ENCODE measurements at regions not wholly inside any gene's neighbourhood (a gene's known extent, or its start where the extent isn't known, plus 50 kb on each side); places are given as distances from the start of the nearest gene placed in this dataset.
"Not testable (repeated sequence)": the region's sequence is repeated elsewhere in the genome, so short reads cannot be mapped to it uniquely, and the experiment has no call there.

DNA sequence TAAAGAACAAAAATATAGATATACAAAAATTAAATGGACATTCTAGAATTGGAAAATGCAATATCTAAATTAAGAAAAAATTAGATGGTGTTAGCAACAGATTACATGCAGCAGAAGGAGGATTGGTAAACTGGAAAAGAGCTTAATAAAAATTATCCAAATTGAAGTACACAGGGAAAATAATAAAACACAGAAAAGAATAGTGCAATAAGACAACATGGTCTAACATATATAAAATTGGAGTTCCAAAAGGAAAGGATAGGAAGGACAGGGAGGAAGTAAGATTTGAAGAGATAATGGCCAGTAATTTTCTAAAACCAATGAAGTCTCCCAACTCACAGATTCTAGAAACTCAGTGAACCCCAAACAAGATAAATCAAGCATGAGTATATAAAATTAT, 194.5 kb downstream of the TBX18 start:
- Histone ChIP-seq H3K79me2 (ENCODE audit: insufficient read depth, low read length) (no peaks in the 10 kb centered on the region), H2AFZ (ENCODE audit: low read length) (no peak overlapping the region), H3K4me1 (ENCODE audit: insufficient read depth, low read length, severe bottlenecking) (no peaks in the 10 kb centered on the region), H3K36me3 (ENCODE audit: insufficient read depth, low read length) (no peaks in the 10 kb centered on the region), H3K4me2 (ENCODE audit: low read length) (no peak overlapping the region), H3K4me3 (ENCODE audit: low read depth, low read length, poor library complexity, severe bottlenecking) (no peak overlapping the region), H3F3A (ENCODE audit: insufficient read depth, low read length) (no peaks in the 10 kb centered on the region), H3K27ac (ENCODE audit: low read depth, low read length, poor library complexity, severe bottlenecking) (no peak overlapping the region), H3K9me3 (ENCODE audit: low read length) (no peaks in the 10 kb centered on the region), H3K9me2 (ENCODE audit: low read depth, low read length) (no peaks in the 10 kb centered on the region), H4K20me1 (ENCODE audit: insufficient read depth, low read length) (no peaks in the 10 kb centered on the region), H3K27me3 (ENCODE audit: insufficient read depth, low read length) (no peaks in the 10 kb centered on the region), H3K9ac (ENCODE audit: low read length) (no peak overlapping the region)
- TF ChIP-seq, protein P1, sequence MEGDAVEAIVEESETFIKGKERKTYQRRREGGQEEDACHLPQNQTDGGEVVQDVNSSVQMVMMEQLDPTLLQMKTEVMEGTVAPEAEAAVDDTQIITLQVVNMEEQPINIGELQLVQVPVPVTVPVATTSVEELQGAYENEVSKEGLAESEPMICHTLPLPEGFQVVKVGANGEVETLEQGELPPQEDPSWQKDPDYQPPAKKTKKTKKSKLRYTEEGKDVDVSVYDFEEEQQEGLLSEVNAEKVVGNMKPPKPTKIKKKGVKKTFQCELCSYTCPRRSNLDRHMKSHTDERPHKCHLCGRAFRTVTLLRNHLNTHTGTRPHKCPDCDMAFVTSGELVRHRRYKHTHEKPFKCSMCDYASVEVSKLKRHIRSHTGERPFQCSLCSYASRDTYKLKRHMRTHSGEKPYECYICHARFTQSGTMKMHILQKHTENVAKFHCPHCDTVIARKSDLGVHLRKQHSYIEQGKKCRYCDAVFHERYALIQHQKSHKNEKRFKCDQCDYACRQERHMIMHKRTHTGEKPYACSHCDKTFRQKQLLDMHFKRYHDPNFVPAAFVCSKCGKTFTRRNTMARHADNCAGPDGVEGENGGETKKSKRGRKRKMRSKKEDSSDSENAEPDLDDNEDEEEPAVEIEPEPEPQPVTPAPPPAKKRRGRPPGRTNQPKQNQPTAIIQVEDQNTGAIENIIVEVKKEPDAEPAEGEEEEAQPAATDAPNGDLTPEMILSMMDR (IDR thresholded peaks at IDR 0.05; ENCODE audit: low read length): no peak
- no peak for TF ChIP-seq EZH2 (IDR thresholded peaks at IDR 0.05; ENCODE audit: borderline replicate concordance, low read length)

DNA sequence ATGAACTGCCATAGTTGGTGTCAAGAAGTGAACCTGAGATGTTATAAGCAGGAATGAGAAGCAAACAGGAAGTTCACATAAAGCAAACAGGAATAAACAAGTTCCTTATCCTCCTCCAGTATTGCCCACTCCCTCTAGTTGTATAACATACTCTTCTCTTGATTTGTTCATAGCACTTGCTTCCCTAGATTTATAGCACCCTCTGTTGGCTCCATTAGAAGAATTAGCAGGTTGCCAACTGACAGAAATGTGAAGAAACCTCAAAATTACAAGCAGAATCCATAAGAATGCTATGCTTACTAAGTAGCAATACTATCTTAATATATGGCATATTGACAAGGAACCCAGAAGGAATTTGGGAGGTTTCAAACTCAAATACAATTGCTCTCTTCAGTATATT, 195.4 kb downstream of the TBX18 start:
- TF ChIP-seq, protein P1 (IDR thresholded peaks at IDR 0.05; ENCODE audit: low read length): peak; percentile 30; the same call in 1 of the 2 replicates
- TF ChIP-seq EZH2 (IDR thresholded peaks at IDR 0.05; ENCODE audit: borderline replicate concordance, low read length): no peak

DNA sequence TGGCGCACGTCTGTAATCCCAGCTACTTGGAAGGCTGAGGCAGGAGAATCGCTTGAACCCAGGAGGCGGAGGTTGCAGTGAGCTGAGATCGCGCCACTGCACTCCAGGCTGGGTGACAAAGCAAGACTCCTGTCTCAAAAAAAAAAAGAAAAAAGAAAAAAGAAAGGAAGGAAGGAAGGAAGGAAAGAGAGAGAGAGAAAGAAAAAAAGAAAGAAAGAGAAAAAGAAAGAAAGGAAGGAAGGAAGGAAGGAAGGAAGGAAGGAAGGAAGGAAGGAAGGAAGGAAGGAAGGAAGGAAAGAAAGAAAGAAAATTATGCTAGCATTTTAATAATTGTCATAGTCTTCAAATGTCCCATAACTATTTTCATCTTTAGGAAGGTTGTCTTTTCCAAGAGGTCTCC, 198.7 kb downstream of the TBX18 start:
- H3K4me3 ChIP-seq (ENCODE audit: low read depth, low read length, poor library complexity, severe bottlenecking); H3K4me2 ChIP-seq (ENCODE audit: low read length); H4K20me1 ChIP-seq (ENCODE audit: insufficient read depth, low read length); H3F3A ChIP-seq (ENCODE audit: insufficient read depth, low read length); H3K9me3 ChIP-seq (ENCODE audit: low read length); H3K9ac ChIP-seq (ENCODE audit: low read length); H3K27me3 ChIP-seq (ENCODE audit: insufficient read depth, low read length); H3K27ac ChIP-seq (ENCODE audit: low read depth, low read length, poor library complexity, severe bottlenecking); H3K79me2 ChIP-seq (ENCODE audit: insufficient read depth, low read length); H3K9me2 ChIP-seq (ENCODE audit: low read depth, low read length); H2AFZ ChIP-seq (ENCODE audit: low read length); H3K4me1 ChIP-seq (ENCODE audit: insufficient read depth, low read length, severe bottlenecking); H3K36me3 ChIP-seq (ENCODE audit: insufficient read depth, low read length): not testable (repeated sequence)

More for the DNA sequence above, 195.4 kb downstream of the TBX18 start:
- no peaks in the 10 kb centered on the region for H3K79me2 ChIP-seq (ENCODE audit: insufficient read depth, low read length)
- H3K9me2 ChIP-seq (ENCODE audit: low read depth, low read length): no peaks in the 10 kb centered on the region
- no peak overlapping the region for H2AFZ ChIP-seq (ENCODE audit: low read length)
- no peak overlapping the region for H3K4me3 ChIP-seq (ENCODE audit: low read depth, low read length, poor library complexity, severe bottlenecking)
- no peaks in the 10 kb centered on the region for H4K20me1 ChIP-seq (ENCODE audit: insufficient read depth, low read length)
- H3K4me2 ChIP-seq (ENCODE audit: low read length): no peak overlapping the region
- H3K36me3 ChIP-seq (ENCODE audit: insufficient read depth, low read length): no peaks in the 10 kb centered on the region
- H3K9me3 ChIP-seq (ENCODE audit: low read length): no peaks in the 10 kb centered on the region
- H3K27ac ChIP-seq (ENCODE audit: low read depth, low read length, poor library complexity, severe bottlenecking): no peak overlapping the region
- H3K4me1 ChIP-seq (ENCODE audit: insufficient read depth, low read length, severe bottlenecking): no peaks in the 10 kb centered on the region
- no peaks in the 10 kb centered on the region for H3F3A ChIP-seq (ENCODE audit: insufficient read depth, low read length)
- no peaks in the 10 kb centered on the region for H3K27me3 ChIP-seq (ENCODE audit: insufficient read depth, low read length)
- no peak overlapping the region for H3K9ac ChIP-seq (ENCODE audit: low read length)
